Naive thymus-derived CD4-positive, alpha-beta T cell (primary cell): ENCODE measurements at regions not wholly inside any gene's neighbourhood (a gene's known extent, or its start where the extent isn't known, plus 50 kb on each side); places are given as distances from the start of the nearest gene placed in this dataset.

ENCODE experiments used
- ATAC-seq: fragments of 150-1000 bp; cut with Tn5 transposase; 2 replicates; pipeline ENCODE4 v1.10.0; 2021; ENCODE audit warnings: mild to moderate bottlenecking, moderate library complexity
- CTCF ChIA-PET: fragments of 350-600 bp; sonication (Branson Sonifier 250); formaldehyde crosslinking; loops from one replicate; lab custom pipeline; 2021; ENCODE audit warnings: antibody characterized with exemption; lab: Charles Lee
- POLR2A ChIA-PET: fragments of 350-600 bp; sonication (Branson Sonifier 250); formaldehyde crosslinking; loops from one replicate; lab custom pipeline; 2021; ENCODE audit warnings: antibody characterized with exemption, inconsistent platforms; lab: Charles Lee
- DNase-seq, 9 donors: peaks; one replicate each; pipeline versions ENCODE4 v3.0.0 to v3.0.0-alpha.2; 2020 to 2022; ENCODE audit warnings: mixed read lengths in 1 of 9
- H3K27ac ChIP-seq: one replicate; pipeline ENCODE4 v1.7.0; 2013; ENCODE audit warnings: mild to moderate bottlenecking, low read depth, low read length, moderate library complexity
- H3K27me3 ChIP-seq, 2 donors: one replicate each; pipeline ENCODE4 v1.7.0; 2013; ENCODE audit warnings: low read length in 2 of 2, mild to moderate bottlenecking in 2 of 2, moderate library complexity in 2 of 2; ENCODE audit not compliant: control insufficient read depth in 2 of 2, insufficient read depth in 2 of 2
- H3K36me3 ChIP-seq, 3 experiments: 1 replicate in 2 of 3; 2 replicates in 1 of 3; pipeline ENCODE4 v1.7.0; 2013; ENCODE audit warnings: low read length in 3 of 3, mild to moderate bottlenecking in 3 of 3, moderate library complexity in 1 of 3; ENCODE audit not compliant: insufficient read depth in 3 of 3, control insufficient read depth in 2 of 3
- H3K4me1 ChIP-seq, 2 donors: one replicate each; pipeline ENCODE4 v1.7.0; 2013; ENCODE audit warnings: low read length in 2 of 2, mild to moderate bottlenecking in 2 of 2, moderate library complexity in 1 of 2; ENCODE audit not compliant: control insufficient read depth in 2 of 2, insufficient read depth in 2 of 2
- H3K4me3 ChIP-seq: 2 replicates; pipeline ENCODE4 v1.7.0; 2013; ENCODE audit warnings: mild to moderate bottlenecking, low read length
- H3K9me3 ChIP-seq, 3 experiments: 1 replicate in 2 of 3; 2 replicates in 1 of 3; pipeline ENCODE4 v1.7.0; 2013; ENCODE audit warnings: low read length in 3 of 3; ENCODE audit not compliant: control insufficient read depth in 2 of 3
- H3K27ac Mint-ChIP-seq, 9 donors: one replicate each; pipeline ENCODE4 v1.8.0; 2020 to 2022; ENCODE audit warnings: mixed read lengths in 9 of 9, mild to moderate bottlenecking in 8 of 9, moderate library complexity in 5 of 9, inconsistent platforms in 2 of 9
- H3K27me3 Mint-ChIP-seq, 5 donors: one replicate each; pipeline ENCODE4 v1.8.0; 2021 to 2022; ENCODE audit warnings: mixed read lengths in 5 of 5, mild to moderate bottlenecking in 1 of 5
- H3K36me3 Mint-ChIP-seq, 5 donors: one replicate each; pipeline ENCODE4 v1.8.0; 2020 to 2022; ENCODE audit warnings: mixed read lengths in 5 of 5, mild to moderate bottlenecking in 3 of 5, inconsistent platforms in 1 of 5
- H3K4me1 Mint-ChIP-seq, 7 donors: one replicate each; pipeline ENCODE4 v1.8.0; 2020 to 2022; ENCODE audit warnings: mixed read lengths in 7 of 7, mild to moderate bottlenecking in 3 of 7, inconsistent platforms in 1 of 7
- H3K4me3 Mint-ChIP-seq, 10 donors: one replicate each; pipeline ENCODE4 v1.8.0; 2020 to 2022; ENCODE audit warnings: mild to moderate bottlenecking in 10 of 10, mixed read lengths in 10 of 10, moderate library complexity in 6 of 10, inconsistent platforms in 2 of 10
- H3K9me3 Mint-ChIP-seq, 11 donors: one replicate each; pipeline ENCODE4 v1.8.0; 2020 to 2022; ENCODE audit warnings: mixed read lengths in 11 of 11, mild to moderate bottlenecking in 4 of 11, inconsistent platforms in 1 of 11, moderate library complexity in 1 of 11
- intact Hi-C, 2 donors: fragments of 100-400 bp; cut with micrococcal nuclease; formaldehyde crosslinking; loops; one replicate each; pipeline ENCODE4 v1.15.1; 2023

DNA sequence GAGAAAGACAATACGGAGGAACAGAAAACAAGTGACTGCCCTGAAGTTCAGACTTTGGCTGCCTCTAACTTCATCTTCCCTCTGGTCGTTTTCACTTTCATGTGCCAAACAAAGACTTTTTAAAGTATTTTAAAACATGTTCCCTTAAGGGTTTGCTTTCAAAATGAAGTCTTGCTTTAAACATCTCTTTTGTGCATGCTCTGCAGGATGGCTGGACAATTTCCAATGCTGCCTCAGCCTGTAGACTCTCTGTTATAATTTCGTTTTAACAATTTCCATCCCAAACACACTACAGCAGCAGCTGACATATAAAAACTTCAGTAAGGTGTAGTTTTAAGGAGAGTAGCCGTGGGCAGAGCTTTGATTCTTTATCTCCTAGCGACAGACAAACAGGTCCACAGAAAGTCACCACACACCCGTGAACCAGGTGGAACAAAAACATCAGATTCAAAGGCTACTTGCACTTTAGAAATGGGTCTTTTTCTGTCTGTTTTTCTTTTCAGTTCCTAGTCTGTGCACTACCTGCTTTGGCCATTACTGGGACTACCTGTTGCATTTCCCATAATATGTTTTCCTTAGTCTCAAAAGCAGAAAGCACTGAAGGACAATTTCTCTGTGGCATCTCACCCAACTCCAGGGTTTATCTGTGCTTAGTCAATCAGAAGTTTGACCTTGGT lies 308.9 kb downstream of the DTWD2 start:
- no peak for ATAC-seq
- no peaks in the 10 kb centered on the region for H3K9me3 ChIP-seq
- POLR2A ChIA-PET: no interaction called here
- H3K4me3 ChIP-seq: no peak overlapping the region
- Mint-ChIP-seq H3K4me3 (no peak overlapping the region), H3K9me3 (peaks cover 0 to 21% (median 8%) of the 10 kb centered on the region in 11 donors), H3K27ac (no peak overlapping the region), H3K36me3 (peaks cover 0 to 8% (median 0%) of the 10 kb centered on the region in 5 donors), H3K4me1 (no peaks in the 10 kb centered on the region), H3K27me3 (peaks cover 0 to 10% (median 0%) of the 10 kb centered on the region in 5 donors)
- intact Hi-C loops: no loop called here
- H3K4me1 ChIP-seq: no peaks in the 10 kb centered on the region
- no peaks in the 10 kb centered on the region for H3K36me3 ChIP-seq
- no peaks in the 10 kb centered on the region for H3K27me3 ChIP-seq
- DNase-seq: no peak
- no peak overlapping the region for H3K27ac ChIP-seq
- CTCF ChIA-PET: no interaction called here

DNA sequence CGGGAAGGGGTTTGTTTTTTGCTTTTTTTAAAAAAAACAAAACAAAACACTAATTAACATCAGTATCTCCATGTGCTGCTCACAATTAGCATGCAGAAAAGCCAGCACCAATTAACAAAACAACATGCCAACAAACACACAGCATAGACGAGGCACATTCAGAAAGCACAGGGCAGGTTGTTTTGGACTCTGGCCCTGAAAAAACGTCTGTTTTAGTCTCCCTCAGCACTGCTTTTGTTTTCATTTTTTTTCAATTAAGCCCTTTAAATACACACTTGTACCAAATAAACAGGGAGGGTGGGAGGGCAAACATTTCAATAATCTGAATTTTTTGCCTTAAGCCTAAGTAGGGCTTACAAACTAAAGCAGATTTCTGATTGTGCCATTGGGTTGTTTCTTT lies 309.6 kb downstream of the DTWD2 start:
- H3K36me3 Mint-ChIP-seq: peaks cover 0 to 8% (median 0%) of the 10 kb centered on the region in 5 donors
- CTCF ChIA-PET: no interaction called here
- Histone ChIP-seq H3K27ac (no peak overlapping the region), H3K36me3 (no peaks in the 10 kb centered on the region), H3K9me3 (peaks cover 0 to 5% (median 0%) of the 10 kb centered on the region in 3 experiments), H3K4me1 (no peaks in the 10 kb centered on the region), H3K27me3 (no peaks in the 10 kb centered on the region), H3K4me3 (no peak overlapping the region)
- H3K9me3 Mint-ChIP-seq: peaks cover 0 to 27% (median 13%) of the 10 kb centered on the region in 11 donors
- DNase-seq (no peak), ATAC-seq (no peak)
- H3K4me1 Mint-ChIP-seq: no peaks in the 10 kb centered on the region
- peaks cover 0 to 10% (median 0%) of the 10 kb centered on the region in 5 donors for H3K27me3 Mint-ChIP-seq
- intact Hi-C loops: no loop called here
- POLR2A ChIA-PET: no interaction called here
- H3K27ac Mint-ChIP-seq: no peak overlapping the region
- H3K4me3 Mint-ChIP-seq: no peak overlapping the region

DNA sequence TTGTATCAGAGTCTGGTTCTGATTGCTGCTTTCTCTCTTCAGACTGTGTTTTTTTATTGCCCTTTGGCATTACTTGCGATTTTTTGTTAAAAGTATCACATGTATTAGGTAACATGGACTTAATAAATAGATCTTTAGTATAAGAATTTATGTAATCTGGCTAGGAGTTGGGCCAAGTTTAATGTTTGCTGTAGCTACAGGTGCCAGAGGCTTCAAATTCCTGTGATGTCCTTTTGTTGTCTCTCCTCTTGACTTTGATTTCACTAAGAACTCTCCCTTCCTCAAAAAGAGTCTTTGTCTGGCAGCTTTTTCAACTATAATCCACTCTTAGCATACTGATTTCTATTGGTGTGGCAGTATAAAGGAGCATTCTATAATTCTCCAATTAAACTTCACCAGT lies 313.1 kb downstream of the DTWD2 start:
- Histone ChIP-seq H3K9me3 (peaks cover 0 to 6% (median 0%) of the 10 kb centered on the region in 3 experiments), H3K27me3 (no peaks in the 10 kb centered on the region), H3K27ac (no peak overlapping the region), H3K4me1 (no peaks in the 10 kb centered on the region), H3K4me3 (no peak overlapping the region), H3K36me3 (no peaks in the 10 kb centered on the region)
- H3K27me3 Mint-ChIP-seq: peaks cover 0 to 6% (median 0%) of the 10 kb centered on the region in 5 donors
- no peak overlapping the region for H3K27ac Mint-ChIP-seq
- H3K36me3 Mint-ChIP-seq: peaks cover 0 to 6% (median 0%) of the 10 kb centered on the region in 5 donors
- ATAC-seq (no peak), DNase-seq (no peak)
- no peaks in the 10 kb centered on the region for H3K4me1 Mint-ChIP-seq
- H3K9me3 Mint-ChIP-seq: peaks cover 0 to 50% (median 11%) of the 10 kb centered on the region in 11 donors
- H3K4me3 Mint-ChIP-seq: no peak overlapping the region
- ChIA-PET POLR2A (no interaction called here), CTCF (no interaction called here)
- intact Hi-C loops: no loop called here

DNA sequence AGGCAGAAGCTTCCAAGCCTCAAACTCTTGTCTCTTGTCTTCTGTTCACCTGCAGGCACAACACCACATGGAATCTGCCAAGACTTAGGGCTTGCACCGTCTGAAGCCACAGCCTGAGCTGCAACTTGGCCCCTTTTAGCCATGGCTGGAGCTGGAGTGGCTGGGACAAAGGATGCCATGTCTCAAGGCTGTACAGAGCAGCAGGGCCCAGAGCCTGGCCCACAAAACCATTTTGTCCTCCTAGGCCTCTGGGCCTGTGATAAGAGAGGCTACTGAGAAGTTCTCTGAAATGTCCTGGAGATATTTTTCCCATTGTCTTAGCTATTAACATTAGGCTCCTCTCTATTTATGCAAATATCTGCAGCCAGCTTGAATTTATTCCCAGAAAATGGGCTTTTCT lies 330.8 kb downstream of the DTWD2 start:
- no peak overlapping the region for H3K27ac ChIP-seq
- ChIA-PET CTCF (no interaction called here), POLR2A (no interaction called here)
- peaks cover 0 to 14% (median 0%) of the 10 kb centered on the region in 3 experiments for H3K9me3 ChIP-seq
- intact Hi-C loops: no loop called here
- no peaks in the 10 kb centered on the region for H3K36me3 ChIP-seq
- no peaks in the 10 kb centered on the region for H3K27me3 Mint-ChIP-seq
- peaks cover 12 to 67% (median 33%) of the 10 kb centered on the region in 11 donors for H3K9me3 Mint-ChIP-seq
- H3K36me3 Mint-ChIP-seq: peaks cover 0 to 7% (median 0%) of the 10 kb centered on the region in 5 donors
- H3K4me3 ChIP-seq: no peak overlapping the region
- no peak overlapping the region for H3K4me3 Mint-ChIP-seq
- no peaks in the 10 kb centered on the region for H3K27me3 ChIP-seq
- H3K4me1 Mint-ChIP-seq: no peaks in the 10 kb centered on the region
- H3K27ac Mint-ChIP-seq: no peak overlapping the region
- DNase-seq: no peak
- ATAC-seq: no peak
- no peaks in the 10 kb centered on the region for H3K4me1 ChIP-seq

DNA sequence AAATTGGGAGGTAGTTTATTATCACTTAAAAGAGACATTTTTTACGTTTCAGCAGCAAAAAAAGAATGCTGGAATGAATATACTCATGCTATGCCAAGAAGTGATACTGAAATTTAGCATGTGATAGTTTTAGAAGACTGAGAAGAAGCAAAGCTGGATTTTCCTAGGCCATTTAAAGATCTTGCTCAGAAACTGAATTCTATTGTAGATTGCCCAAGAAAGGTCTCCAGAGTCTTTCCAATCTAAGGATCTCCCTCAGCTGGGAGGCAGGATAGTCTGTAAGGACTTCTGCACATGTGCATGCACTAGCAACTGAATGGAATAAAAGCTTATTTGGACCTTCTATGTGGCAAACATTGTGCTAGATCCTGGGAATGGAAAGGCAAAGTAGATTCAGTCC lies 334.5 kb downstream of the DTWD2 start:
- ChIA-PET POLR2A (no interaction called here), CTCF (no interaction called here)
- H3K27ac ChIP-seq: no peak overlapping the region
- no peak overlapping the region for H3K4me3 ChIP-seq
- H3K36me3 Mint-ChIP-seq: peaks cover 0 to 7% (median 0%) of the 10 kb centered on the region in 5 donors
- H3K27me3 ChIP-seq: no peaks in the 10 kb centered on the region
- H3K27ac Mint-ChIP-seq: no peak overlapping the region
- no peaks in the 10 kb centered on the region for H3K4me1 ChIP-seq
- no peaks in the 10 kb centered on the region for H3K4me1 Mint-ChIP-seq
- no peak for DNase-seq
- no peak overlapping the region for H3K4me3 Mint-ChIP-seq
- intact Hi-C loops: no loop called here
- H3K27me3 Mint-ChIP-seq: no peaks in the 10 kb centered on the region
- no peaks in the 10 kb centered on the region for H3K36me3 ChIP-seq
- no peak for ATAC-seq
- peaks cover 16 to 40% (median 24%) of the 10 kb centered on the region in 11 donors for H3K9me3 Mint-ChIP-seq
- peaks cover 0 to 14% (median 0%) of the 10 kb centered on the region in 3 experiments for H3K9me3 ChIP-seq

DNA sequence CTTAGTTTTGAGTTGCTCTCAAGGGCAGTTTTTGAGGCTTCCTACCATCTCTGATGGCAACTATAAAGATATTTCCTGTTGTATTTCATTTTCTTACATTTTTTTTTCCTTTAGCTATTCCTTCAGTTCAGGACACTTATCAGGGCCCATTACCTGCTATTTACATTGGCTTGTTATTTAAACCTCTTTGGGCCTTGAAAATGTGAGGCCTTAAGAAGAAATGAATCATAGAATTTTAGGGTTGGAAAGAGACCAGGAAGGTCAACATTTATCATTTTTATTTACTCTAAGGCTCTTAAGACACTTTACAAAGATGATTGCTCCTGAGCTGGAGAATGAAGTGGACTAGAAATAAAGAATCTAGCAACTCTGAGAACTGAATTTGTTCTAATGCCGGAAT lies 335.2 kb downstream of the DTWD2 start:
- intact Hi-C loops: no loop called here
- Histone ChIP-seq H3K36me3 (no peaks in the 10 kb centered on the region), H3K4me3 (no peak overlapping the region), H3K4me1 (no peaks in the 10 kb centered on the region), H3K27me3 (no peaks in the 10 kb centered on the region), H3K9me3 (peaks cover 0 to 7% (median 0%) of the 10 kb centered on the region in 3 experiments), H3K27ac (no peak overlapping the region)
- Mint-ChIP-seq H3K27ac (no peak overlapping the region), H3K4me1 (no peaks in the 10 kb centered on the region), H3K36me3 (peaks cover 0 to 7% (median 0%) of the 10 kb centered on the region in 5 donors), H3K9me3 (peaks cover 13 to 33% (median 19%) of the 10 kb centered on the region in 11 donors), H3K27me3 (no peaks in the 10 kb centered on the region), H3K4me3 (no peak overlapping the region)
- CTCF ChIA-PET: no interaction called here
- ATAC-seq (no peak), DNase-seq (no peak)
- POLR2A ChIA-PET: no interaction called here

DNA sequence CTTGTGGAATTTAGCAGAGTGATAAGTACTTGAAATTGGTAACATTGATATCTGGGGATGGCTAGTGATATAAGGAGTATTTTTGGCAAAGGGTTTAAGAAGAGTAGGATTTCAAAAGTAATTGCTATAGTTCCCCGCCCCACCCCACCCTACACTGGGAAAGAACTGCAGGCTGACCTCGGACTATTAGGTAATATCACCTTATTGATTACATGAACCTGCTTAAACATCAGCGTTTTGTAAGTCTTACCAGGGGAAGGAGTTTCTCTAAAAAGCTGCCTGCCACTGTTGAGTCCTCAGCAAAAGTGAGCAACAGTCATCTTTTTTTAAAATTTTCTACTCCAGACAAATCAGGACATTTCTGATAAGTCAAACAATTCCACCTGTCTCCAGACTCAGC lies 337.3 kb downstream of the DTWD2 start:
- no peak overlapping the region for H3K27ac Mint-ChIP-seq
- ChIA-PET POLR2A (no interaction called here), CTCF (no interaction called here)
- no peaks in the 10 kb centered on the region for H3K36me3 Mint-ChIP-seq
- H3K9me3 ChIP-seq: no peaks in the 10 kb centered on the region
- H3K27me3 ChIP-seq: no peaks in the 10 kb centered on the region
- H3K27ac ChIP-seq: no peak overlapping the region
- H3K4me3 ChIP-seq: no peak overlapping the region
- no peaks in the 10 kb centered on the region for H3K4me1 ChIP-seq
- DNase-seq (no peak), ATAC-seq (no peak)
- H3K4me1 Mint-ChIP-seq: no peaks in the 10 kb centered on the region
- intact Hi-C loops: no loop called here
- no peaks in the 10 kb centered on the region for H3K36me3 ChIP-seq
- H3K27me3 Mint-ChIP-seq: no peaks in the 10 kb centered on the region
- H3K4me3 Mint-ChIP-seq: no peak overlapping the region
- H3K9me3 Mint-ChIP-seq: peaks cover 0 to 14% (median 5%) of the 10 kb centered on the region in 11 donors
